ENCODE measurements at regions not wholly inside any gene's neighbourhood (a gene's known extent, or its start where the extent isn't known, plus 50 kb on each side); places are given as distances from the start of the nearest gene placed in this dataset.

DNA sequence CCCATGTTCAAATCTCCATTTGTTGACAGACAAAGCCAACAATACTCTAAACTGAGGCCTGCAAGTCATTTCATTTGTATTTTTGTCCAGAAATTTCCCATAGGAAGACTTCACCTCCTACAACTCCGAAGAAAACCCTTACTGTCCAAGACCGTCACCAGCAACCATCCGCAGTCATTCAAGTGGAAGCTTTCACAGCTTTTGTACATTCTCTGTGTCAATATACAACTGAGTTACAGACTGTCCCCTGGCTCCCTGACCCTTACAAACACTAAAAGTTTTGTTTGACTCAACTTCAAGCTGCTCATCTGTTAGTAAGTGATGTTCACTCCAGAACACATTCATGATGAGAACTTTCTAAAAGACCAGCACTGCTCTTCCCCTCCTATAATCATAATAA lies 210.1 kb downstream of the DEPDC1B start:
- 92 to 93% methylated on average over 3 of the region's 3 CpGs for WGBS, 2 donors
- intact Hi-C loops (cut with DNase I; ENCODE audit: low total_unique reads), result no loop called here
- TF ChIP-seq POLR2A (IDR thresholded peaks at IDR 0.05), result no peak
- H3K4me3 ChIP-seq (ENCODE audit: low read depth, poor library complexity, severe bottlenecking), result no peak overlapping the region
- no peak for DNase-seq (ENCODE audit: low spot score in 2 of 2)

GRCh38 chr5:60489377-60489776 lies 210.6 kb downstream of the DEPDC1B start:
- TF ChIP-seq CTCF (IDR thresholded peaks at IDR 0.05) (no peak), POLR2A (IDR thresholded peaks at IDR 0.05) (no peak)
- 43 to 49% methylated on average over 2 of the region's 2 CpGs for WGBS, 2 donors
- H3K4me3 ChIP-seq (ENCODE audit: low read depth, poor library complexity, severe bottlenecking), result no peak overlapping the region
- intact Hi-C loops (cut with DNase I; ENCODE audit: low total_unique reads), result no loop called here
- DNase-seq (ENCODE audit: low spot score in 2 of 2), result no peak

DNA sequence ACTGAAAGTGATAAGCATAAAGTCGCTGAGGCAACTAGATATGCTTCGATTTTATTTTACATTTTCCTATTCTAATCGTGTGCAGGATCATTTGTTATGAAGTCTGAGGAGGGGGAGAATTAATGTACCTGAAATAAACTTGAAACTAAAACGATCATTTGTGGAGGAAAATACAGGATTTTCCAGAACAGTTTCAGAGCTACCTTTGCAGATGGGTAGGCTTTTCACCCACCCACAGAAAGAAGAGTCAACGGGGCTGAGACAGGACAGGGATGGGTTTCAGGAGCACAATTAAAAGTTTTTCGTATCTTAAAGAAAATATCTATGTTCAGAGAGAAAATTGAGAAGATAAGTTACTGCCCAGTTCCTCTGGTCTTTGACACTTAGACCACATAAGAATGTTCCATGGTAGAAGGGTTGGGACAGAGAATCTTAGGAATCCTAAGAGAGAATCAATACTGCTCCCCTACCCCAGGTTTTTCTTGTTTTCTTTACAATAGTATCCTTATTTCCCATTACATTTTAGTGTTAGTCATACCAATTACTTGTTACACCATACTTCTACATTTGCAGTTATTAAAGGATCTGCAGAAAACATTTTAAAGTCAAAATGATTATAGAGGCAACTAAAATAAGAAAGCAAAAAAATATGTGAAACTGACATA lies 211.4 kb downstream of the DEPDC1B start:
- no peak for TF ChIP-seq CTCF (IDR thresholded peaks at IDR 0.05)
- TF ChIP-seq POLR2A (IDR thresholded peaks at IDR 0.05), result no peak
- H3K4me3 ChIP-seq (ENCODE audit: low read depth, poor library complexity, severe bottlenecking), result no peak overlapping the region
- 29 to 30% methylated on average over 6 of the region's 6 CpGs for WGBS, 2 donors
- intact Hi-C loops (cut with DNase I; ENCODE audit: low total_unique reads), result no loop called here
- DNase-seq (ENCODE audit: low spot score in 2 of 2), result no peak

GRCh38 chr5:60487885-60488442 lies 212.0 kb downstream of the DEPDC1B start:
- TF ChIP-seq CTCF (IDR thresholded peaks at IDR 0.05) (no peak), POLR2A (IDR thresholded peaks at IDR 0.05) (no peak)
- WGBS, 2 donors, result 20 to 30% methylated on average over 16 of the region's 16 CpGs
- intact Hi-C loops (cut with DNase I; ENCODE audit: low total_unique reads), result no loop called here
- DNase-seq (ENCODE audit: low spot score in 2 of 2), result peak in 1 of 2 donors; percentile 53
- H3K4me3 ChIP-seq (ENCODE audit: low read depth, poor library complexity, severe bottlenecking), result no peak overlapping the region

DNA sequence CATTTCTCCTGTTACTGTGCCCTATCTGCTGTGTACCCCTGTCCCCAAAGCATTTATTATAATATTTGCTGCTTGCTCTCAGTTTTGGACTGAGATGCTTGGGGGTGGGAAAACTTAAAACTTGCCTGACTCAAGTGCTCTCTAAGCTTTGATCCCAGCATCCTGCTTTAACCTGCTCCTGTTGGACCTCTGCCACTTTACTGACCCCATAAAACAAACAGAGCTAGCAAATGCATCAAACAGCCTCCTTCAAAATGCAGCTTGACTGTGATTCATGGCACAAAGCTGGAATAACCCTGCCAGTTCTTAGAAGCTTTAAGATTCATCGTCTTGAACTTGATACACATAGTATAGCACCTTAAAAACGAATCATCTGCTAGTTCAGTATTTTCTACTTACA lies 212.5 kb downstream of the DEPDC1B start:
- intact Hi-C loops (cut with DNase I; ENCODE audit: low total_unique reads), result no loop called here
- DNase-seq (ENCODE audit: low spot score in 2 of 2), result no peak
- 22 to 30% methylated on average over 2 of the region's 2 CpGs for WGBS, 2 donors
- no peak for TF ChIP-seq CTCF (IDR thresholded peaks at IDR 0.05)
- no peak for TF ChIP-seq POLR2A (IDR thresholded peaks at IDR 0.05)
- H3K4me3 ChIP-seq (ENCODE audit: low read depth, poor library complexity, severe bottlenecking), result no peak overlapping the region

DNA sequence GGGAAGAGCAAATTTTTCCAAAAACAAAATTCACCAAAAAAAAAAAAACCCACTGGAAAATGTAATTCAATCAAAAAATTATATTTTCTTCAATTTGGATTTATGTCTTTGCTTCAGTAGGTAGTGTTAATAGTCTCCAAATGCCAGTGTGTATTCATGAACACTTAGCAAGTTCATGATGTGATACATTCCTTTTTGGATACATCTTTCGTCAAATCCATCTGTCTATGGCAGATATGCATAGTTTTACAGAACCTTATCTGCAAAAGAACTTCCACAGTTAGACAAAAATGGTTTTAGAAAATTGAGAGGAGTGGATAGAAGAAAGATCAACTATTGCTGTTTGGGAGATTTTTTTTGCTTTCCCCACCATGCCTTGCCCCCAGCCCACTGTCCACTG lies 214.6 kb downstream of the DEPDC1B start:
- H3K4me3 ChIP-seq (ENCODE audit: low read depth, poor library complexity, severe bottlenecking), result no peak overlapping the region
- 87 to 93% methylated on average over 1 of the region's 1 CpG for WGBS, 2 donors
- intact Hi-C loops (cut with DNase I; ENCODE audit: low total_unique reads), result no loop called here
- no peak for DNase-seq (ENCODE audit: low spot score in 2 of 2)
- TF ChIP-seq CTCF (IDR thresholded peaks at IDR 0.05), result no peak
